ELR (cell line): ENCODE measurements at regions not wholly inside any gene's neighbourhood (a gene's known extent, or its start where the extent isn't known, plus 50 kb on each side); places are given as distances from the start of the nearest gene placed in this dataset.
"Not testable (repeated sequence)": the region's sequence is repeated elsewhere in the genome, so short reads cannot be mapped to it uniquely, and the experiment has no call there.

Experiments used
- DNase-seq: peaks from one replicate; pipeline ENCODE4 v3.0.0-alpha.2; 2015; ENCODE audit warnings: low read depth

DNA sequence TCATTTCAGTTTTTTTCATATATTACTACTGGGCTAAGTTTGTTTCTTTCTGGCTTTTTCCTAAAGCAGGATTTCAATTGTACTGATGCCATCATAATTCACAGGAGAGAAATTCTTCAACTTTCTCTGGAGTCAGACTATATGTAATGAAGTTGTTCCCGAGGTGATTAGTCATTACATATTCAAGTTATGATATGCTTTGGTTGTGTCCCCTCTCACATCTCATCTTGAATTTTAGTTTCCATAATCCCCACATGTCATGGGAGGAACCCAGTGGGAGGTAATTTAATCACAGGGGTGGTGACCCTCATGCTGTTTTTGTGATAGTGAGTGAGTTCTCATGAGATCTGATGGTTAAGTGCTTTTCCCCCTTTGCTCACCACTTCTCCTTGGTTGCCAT, 227.5 kb upstream of the LRIG3 start:
- no peak for DNase-seq

DNA sequence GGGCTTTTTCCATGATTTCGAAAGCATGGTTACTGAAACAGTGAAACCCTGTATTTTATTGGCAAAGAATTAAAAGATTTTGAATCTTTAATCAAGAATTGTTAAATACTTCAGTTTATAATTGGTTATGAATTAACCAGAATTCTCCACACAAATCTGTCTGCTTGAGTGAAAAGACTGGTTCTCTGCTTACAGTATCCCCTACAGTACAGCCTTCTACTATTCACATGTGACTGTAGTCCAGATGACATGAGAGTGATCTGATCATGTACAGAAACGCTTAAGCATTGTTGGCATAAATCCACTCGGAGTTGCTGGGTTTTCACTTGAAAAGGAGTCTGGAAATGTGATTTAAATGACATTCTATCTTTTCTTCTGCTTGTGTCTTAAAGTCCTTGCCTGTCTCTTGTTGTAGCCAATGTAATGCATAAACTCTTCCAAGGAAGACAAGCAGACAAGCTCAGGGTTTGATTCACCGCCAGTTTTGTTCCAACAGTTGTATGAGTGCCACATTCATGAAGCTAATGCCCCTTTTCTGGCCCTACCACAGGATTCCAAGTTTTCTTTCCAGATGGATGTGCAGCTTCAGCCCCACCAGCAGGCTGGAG, 222.0 kb upstream of the LRIG3 start:
- DNase-seq: no peak

DNA sequence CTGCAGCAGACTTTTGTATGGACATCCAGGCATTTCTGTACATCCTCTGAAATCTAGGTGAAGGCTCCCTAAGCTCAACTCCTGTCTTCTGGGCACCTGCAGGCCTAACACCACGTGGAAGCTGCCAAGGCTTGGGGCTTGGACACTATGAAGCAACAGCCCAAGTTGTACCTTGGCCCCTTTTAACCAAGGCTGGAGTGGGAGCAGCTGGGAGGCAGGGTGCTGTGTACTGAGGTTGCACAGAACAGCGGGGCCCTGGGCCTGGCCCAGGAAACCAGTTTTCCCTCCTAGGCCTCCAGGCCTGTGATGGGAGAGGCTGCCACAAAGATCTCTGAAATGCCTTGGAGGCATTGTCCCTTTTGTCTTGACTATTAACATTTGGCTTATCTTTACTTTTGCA, 214.4 kb upstream of the LRIG3 start:
- no peak for DNase-seq

DNA sequence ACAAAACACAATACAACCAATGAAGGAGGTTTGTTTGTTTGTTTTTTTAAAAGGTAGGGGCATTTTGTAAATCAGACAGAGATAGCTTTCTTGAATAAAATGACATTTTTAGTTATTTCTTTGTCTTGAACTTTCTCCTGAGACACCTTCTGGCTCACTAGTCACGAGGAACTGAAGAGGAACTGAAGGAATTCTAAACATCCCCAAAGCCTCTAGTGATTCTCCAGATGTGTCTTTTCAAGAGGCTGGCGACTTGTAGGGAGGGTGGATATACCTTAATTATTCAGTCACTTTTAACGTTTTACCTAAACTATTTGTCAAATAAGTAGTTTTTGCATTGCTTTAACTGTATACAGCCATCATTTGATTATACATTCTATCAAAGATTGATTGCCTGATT, 211.2 kb upstream of the LRIG3 start:
- DNase-seq: no peak

DNA sequence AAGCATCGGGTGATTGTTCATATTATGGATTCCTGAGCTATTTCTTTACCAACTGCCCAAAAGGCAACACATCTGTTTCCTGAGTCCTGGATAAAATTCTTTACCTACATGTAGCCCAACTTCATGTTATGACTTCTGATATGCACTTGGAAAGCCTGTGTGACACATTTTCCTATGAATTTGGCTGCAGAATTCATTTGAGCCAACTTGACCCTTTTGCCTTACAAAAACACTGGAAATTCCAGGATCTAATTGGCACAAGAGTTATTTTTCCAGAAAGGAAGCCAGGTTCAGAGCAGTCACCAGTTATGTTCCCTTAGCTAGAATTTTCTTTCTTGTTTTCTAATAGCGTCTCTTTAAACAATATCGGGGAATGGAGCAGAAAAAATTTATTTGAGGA, 202.5 kb upstream of the LRIG3 start:
- DNase-seq: no peak

DNA sequence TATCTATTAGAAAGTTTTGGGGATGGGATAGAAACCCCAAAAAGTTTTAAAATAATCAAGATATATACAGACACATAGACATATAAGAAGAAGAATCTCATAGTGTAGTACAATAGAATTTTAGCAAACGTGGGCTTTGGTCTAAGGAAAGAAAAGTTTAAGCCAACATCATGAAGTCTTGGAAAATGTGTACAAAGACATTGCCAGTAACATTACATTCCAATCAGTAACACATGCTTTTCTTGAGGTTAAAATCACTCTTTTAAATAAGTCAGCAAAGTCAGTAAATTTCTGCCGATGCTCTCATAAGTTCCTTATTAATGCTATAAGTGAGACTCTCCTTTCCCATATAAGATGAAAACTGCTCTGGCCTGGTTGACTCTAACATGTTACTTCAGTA, 201.1 kb upstream of the LRIG3 start:
- DNase-seq: no peak

DNA sequence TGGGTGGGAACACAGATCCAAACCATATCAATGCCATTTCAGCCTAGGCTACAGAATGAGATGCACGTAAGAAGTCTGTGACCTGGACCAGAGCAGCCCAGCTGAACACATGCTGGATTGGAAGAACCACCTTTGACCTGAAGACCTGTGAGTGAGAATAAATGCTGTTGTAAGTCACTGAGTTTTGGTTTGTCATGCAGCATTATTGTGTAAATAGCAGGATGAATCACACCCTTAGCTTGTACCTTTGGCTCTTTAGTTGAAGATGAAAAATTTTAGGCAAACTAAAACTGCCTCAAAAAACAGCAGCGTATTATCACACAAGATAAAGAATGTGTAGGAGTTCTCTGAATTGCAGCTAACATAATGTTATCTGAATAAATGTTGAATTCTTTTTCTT, 199.4 kb upstream of the LRIG3 start:
- DNase-seq: peak; percentile 11

DNA sequence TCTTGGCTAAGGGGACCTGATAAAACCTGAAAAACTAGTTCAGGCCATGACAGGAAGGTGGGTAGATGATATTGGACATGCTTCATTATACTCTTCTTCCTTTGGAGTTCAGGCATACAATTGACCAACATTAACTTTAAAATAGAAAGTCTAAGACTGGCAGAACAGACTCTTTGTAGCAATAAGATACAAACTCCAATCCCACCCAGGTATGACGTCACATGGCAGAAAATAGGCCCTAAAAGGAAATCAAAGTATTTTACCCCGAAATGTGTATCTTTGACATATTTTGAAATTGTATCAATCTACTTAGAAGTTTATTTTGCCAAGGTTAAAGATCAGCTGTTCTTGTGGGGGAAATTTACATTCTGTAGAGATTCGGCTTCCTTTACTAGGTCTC, 198.1 kb upstream of the LRIG3 start:
- no peak for DNase-seq

DNA sequence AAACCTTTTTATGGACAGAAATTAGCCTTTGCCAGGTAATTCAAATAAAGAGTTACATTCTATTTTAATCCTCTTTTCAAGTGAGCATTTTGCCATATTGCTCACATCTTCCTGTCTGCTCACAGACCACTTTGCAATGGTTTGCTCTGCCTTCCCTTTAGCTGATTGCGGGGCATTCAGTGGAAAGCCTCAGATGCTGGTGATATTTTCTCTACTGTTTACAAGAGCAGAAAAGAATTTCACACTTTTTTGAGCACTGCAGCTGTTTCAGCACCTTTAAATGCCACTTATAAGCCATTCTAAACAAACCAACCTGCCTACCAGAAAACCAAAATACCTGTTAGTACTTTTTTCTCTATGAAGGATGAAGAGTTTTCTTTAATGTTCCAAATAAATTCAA, 195.7 kb upstream of the LRIG3 start:
- DNase-seq: no peak

DNA sequence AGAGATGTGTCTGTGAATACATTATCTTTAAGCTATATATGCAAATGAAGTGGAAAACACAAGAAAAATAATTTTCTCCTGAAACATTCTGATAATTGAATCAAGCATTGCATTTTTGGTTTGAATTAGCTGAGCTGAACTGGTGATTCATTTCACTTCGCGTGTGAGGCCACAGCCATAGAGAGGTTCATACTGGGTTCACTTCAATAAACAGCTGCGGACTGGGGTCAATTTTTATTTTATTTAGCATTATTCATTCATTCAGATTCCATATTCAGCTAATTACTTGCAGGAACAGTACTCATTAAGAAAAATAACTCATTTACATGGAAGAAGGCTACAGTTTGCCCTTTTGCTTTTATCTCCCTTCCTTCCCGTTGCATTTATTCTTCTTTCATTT, 195.2 kb upstream of the LRIG3 start:
- DNase-seq: peak; percentile 25

DNA sequence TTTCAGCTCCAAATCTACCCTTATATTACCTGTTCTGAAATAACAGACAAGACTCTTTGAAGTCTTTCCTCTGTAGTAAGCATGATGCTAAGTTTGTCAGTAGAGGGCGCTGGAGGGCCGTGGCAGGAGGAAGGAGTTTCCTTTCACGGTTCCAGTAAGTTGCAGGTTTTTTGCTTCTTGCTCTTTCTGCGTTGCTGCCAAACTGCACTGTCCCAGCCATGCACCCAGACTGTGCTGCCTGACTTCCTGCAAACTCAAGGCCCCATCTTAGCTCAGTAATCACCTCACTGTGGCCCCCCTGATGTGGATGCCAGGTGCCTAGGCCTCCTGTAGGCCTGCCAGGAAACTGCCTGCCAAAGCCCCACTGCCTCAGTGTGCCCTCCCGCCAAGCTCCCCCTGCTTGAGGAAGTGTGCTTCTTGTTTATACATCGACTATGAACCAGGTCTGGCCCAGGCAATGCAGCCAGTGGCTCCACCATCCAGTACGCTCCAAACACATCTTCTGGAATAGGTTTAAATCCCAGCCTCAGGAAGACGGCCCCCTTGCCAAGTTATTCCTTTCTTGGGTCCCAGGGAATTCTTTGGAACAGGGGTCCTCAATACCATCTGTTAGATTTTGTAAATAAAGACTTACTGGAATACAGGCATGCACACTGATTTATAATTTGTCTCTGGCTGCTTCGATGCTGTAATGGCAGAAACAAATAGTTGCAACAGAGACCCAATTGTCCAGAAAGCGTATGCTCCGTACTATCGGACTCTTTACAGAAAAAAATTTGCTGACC, 193.7 kb upstream of the LRIG3 start:
- peak; percentile 79 for DNase-seq

DNA sequence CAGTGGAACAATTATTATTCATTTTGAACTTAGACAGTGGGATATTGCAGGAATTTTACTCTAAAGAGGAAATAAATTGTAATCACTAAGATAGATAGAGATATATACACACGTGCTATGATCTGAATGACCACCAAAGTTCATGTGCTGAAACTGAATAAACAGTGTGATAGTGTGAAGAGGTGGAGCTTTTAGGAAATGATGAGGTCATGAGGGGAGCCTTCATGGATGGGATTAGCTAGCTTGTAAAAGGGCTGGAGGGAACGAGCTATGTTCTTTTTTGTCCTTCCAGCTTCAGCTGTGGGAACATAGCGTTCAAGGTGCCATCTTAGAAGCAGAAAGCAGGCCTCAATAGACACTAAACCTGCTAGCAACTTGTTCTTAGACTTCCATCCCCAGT, 191.5 kb upstream of the LRIG3 start:
- DNase-seq: no peak

DNA sequence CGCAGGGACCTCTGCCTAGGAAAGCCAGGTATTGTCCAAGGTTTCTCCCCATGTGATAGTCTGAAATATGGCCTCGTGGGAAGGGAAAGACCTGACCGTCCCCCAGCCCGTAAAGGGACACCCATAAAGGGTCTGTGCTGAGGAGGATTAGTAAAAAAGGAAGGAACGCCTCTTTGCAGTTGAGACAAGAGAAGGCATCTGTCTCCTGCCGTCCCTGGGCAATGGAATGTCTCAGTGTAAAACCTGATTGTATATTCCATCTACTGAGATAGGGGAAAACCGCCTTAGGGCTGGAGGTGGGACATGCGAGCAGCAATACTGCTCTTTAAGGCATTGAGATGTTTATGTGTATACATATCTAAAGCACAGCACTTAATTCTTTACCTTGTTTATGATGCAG, 188.2 kb upstream of the LRIG3 start:
- not testable (repeated sequence) for DNase-seq

DNA sequence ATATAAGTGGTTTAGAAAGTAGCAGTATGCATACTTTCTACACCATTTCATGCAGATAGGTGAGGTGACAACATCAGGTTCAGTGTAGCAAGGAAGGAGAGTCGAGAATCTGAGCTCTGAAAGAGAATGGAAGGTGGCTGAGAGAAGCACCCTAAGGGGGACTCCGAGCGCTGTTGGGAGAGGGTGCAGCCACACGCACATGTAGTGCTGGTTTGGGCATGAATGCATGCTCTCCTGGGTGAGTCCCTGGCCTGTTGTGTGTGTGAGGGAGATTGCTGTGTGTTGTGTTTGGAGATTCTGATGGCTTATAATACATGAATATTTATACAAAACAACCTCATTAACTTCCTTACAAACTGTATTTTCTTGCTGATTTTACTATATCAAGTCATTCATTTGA, 180.3 kb upstream of the LRIG3 start:
- DNase-seq: no peak

DNA sequence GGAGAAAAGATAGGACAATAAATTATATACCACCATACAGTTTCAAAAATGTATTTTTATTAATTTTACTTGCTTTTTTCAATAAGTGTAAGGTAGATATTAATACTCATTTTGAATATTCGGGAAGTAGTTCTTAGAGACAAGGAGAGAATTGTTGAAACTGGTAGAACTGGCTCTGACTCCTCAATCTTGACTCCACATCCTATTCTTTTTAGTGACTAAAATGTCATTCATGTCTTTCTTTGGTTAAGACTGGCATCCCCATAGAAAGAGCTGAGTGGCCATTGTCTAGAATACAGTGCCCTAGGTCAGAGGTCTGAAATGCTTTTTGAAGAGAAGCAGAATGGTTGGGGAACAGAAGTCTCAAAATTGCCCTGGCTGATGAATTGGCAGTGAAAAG, 177.6 kb upstream of the LRIG3 start:
- no peak for DNase-seq

DNA sequence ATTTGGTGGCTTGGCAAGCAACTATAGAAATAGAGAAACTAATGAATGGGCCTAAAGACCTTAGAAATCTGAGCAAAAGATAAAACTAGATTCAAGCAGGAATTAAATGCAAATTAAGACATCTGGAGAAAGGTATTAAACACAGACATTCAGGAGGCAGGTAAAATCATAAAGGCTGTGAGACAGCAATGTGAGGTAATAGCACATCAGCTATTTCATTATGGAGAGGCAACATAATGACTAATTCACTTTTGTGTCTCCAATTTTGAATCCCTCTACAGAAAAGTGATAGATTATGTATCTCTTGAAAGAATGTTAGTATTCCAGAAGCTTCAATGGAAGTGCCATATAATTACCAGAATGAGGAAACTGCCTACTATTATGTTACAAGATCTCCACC, 175.9 kb upstream of the LRIG3 start:
- DNase-seq: no peak

DNA sequence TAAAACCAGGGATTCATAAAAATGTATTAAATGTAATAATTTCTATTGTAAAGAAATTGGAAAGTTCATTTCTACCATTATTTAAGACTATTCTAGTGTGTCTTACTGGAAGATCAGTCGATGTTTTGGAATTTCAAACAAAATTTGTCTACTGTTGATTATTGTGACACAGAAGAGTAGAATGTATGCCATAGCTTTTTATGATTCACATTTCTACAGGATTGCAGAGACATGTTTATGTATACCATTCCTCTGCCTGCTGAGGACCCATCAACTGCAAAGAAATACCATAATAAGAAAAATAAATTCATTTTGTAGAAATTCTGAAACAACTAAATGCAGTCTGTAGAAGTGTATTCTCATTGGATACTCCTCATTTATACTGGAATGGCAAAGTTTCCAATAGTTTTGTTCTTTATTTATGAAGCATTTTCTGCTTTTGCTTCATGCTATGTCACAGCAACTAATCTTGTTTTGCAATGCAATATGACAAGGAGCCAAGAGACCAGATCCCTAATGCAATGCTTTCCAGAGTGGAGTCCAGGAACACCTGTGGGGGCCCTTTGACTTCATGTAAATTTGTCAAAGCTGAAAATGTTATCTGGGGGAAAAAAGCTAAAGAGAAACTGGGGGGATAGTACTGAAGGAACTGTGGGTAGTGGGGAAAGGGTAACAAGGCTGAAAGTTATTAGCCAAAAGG, 172.9 kb upstream of the LRIG3 start:
- no peak for DNase-seq

DNA sequence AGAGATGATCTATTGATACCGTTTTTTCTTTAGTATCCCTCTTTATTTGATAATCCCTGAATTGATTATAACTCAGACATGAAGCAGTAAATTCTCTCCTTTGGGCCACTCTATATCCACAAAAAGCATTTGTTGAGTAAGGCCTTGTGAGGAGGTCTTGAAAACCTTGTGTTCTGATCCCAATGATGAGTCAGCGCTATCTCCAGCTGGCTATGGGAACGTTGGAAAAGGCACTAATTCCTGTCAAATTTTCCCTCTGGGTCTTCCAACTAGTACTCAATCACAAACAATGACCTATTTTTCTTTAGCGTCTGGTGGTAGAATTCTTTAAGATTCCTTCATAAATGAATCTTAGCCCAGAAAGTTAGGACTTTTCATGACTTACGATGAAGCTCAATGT, 168.4 kb upstream of the LRIG3 start:
- DNase-seq: no peak

DNA sequence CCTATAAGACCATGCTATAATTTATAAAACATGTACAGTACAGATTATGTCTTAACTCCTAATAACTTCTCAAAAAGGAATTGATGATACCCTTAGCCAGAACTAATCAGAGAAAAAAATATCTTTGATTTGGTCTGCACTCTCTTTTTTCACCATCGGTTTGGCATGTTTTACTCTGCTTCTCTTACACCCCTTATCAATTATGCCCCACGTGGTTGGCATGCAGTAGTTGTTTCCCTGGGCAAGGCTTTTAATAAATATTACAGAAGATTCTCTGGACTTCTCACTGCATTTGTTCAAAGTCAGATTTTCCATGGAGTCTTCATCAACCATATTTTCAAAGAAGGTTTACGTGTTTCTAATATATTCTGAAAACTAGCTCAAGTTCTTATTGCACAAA, 167.4 kb upstream of the LRIG3 start:
- DNase-seq: no peak

DNA sequence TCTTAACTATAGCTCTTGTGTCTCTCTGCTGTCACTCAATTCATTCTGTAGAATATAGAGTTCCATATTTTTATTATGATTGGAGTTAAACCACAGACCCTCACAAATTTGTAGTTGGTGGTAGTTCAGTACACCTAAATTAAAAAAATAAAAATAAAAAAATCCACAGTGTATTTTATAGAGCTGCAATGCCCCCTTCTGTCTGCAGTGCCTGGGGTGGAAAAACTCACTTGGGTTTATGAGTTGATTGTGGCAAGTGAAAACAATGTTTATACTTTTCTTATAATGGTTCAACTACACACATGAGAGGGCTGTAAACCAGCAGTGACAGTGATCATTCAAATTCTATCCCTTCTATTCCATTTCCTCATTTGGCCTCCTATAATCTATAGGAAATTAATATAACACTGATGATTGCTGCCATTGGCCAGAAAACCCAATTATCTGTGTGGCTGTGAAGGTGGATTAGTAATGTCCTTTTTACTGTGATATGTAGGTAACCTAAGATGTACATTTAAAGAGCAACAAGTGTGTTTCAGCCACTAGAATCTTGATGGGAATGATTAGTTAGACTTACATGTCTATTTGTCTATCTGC, 166.9 kb upstream of the LRIG3 start:
- peak; percentile 37 for DNase-seq

DNA sequence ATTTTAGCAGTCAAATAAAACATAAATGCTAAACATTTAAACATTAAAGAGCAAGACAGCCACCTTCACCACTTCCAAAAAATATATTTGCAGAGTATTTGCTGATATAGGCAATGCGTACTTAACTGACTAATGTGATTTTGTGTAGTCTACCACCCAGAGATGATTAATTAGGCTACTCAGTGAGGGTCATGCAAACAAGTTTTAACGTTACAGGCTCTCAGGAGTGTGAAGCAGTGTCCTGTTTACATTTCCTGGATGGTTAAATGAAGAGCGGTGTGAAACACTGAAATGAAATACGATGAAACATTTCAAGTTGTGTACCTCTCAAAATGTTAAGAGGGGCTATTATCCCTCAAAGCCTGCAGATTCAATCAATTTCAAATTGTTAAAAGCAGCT, 165.8 kb upstream of the LRIG3 start:
- no peak for DNase-seq

DNA sequence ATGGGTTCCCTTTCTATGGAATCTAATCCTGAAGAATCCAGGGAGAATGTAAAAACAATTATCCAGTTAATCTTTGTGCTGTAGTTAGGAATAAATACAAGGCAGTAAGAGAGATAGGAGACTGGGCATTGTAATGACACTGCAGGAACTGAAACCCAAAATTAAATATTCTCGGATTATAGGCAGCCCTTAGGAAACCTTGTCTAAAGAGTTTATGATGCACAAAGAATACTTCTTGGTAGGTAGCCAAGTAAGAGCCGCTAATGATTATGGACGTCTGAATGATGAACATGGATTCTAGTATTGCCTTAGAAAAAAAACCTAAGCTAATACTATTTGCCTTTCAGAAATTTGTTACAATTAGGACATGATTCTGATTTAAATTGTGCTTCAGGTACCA, 165.4 kb upstream of the LRIG3 start:
- no peak for DNase-seq
